Amygdala (tissue), 56 donors: ENCODE measurements at regions not wholly inside any gene's neighbourhood (a gene's known extent, or its start where the extent isn't known, plus 50 kb on each side); places are given as distances from the start of the nearest gene placed in this dataset.
A peak's percentile ranks its signal among the peaks of the same experiment; 100 is the strongest.

Source experiments
- DNase-seq, 56 donors: peaks; one replicate each; lab custom pipeline; 2025; lab: John Stamatoyannopoulos, UW

GRCh38 chr1:244106837-244107493 is 55.9 kb downstream of the ZBTB18 start:
- DNase-seq = no peak

- no peak for DNase-seq
These were observed 59.9 kb downstream of the ZBTB18 start for GRCh38 chr1:244111027-244111426.

DNA sequence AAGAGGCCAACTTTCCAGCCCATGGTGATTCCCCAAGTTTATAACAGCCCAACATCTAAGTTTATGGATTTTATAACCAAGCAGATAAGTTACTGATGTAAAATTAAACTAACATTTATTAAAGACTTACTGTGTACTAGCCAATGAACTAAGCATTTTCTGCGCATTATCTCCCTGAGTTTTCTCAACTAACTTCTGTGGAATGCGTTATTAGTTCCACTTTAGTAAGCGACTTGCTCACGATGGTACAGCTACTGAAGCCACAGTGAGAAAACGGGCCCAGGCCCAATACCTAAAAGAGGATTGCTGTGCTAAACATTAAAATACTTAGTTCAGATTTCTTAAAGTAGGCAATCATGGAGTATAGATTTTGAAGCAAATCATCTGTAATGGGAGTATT is 61.0 kb downstream of the ZBTB18 start:
- no peak for DNase-seq

- no peak for DNase-seq
These were observed 61.6 kb downstream of the ZBTB18 start for GRCh38 chr1:244112636-244113035.

DNA sequence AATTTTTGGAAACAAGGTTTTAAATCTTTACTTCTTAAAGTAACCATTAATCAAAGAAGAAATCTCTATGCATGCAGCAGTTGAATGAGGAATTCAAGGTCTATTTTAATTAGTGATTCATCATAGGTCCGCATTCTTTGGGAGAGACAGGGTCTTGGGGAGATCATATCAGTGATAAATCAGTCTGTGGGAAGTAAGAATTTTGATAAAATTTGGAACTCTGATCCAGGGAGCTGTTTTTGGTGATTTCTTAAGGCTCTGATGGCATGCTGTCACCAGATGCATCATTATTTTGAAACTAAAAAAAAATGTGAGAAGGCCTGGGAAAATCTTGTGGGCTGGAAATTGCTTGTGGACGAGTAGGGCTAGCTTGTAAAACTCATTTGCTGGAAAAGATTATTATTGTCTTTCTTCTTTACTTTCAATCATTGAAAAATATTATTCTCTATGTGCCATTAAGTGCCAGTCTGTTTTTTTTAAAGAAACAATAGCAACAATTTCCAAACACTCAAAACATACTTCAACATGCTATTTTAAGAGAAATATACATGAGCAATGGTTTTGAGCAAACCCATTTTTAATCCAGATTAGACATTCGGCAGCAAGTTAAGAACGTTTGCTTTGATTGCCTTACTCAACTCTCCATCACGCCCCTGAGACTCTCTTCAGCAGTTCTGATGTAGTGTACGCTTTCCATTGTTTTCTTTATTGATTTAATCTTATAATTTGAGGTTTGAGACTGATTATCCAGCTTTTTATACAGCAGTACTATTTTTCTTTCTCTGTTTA is 62.6 kb downstream of the ZBTB18 start:
- no peak for DNase-seq

DNA sequence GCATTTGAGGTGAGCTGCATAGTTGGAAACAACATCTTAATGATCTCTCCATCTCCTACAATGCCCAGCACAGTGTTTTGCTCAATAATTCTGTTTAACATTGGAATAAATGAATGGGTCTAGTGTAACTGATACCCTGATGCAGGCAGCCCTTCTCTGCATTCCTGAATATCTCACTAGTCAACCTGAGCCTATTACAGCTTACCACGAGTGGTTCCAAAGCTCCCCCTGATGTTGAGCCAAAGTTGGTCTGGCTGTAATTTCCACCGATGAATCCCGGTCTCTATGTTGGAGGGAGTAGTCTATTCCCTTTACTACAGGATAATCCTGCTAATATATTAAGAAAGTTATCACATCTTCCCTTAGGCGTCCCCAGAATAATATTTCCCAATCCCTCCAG is 63.8 kb downstream of the ZBTB18 start:
- DNase-seq = no peak

DNA sequence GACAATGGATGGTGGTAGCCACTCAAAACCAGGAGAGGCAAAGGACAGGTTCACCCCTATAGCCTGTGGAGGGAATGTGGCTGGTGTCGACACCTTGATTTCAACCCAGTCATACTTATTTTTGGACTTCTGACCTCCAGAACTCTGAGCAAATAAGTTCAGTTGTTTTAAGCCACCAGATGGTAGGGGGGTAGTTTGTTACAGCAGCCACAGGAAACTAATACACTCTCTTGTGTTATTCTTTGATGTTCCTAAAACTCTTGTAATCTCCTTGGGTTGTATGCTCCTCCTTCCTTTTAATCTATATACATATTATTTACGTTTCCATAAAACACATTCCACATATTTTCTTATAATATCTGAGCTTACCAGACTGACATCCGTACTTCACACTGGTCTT is 65.9 kb downstream of the ZBTB18 start:
- no peak for DNase-seq

DNA sequence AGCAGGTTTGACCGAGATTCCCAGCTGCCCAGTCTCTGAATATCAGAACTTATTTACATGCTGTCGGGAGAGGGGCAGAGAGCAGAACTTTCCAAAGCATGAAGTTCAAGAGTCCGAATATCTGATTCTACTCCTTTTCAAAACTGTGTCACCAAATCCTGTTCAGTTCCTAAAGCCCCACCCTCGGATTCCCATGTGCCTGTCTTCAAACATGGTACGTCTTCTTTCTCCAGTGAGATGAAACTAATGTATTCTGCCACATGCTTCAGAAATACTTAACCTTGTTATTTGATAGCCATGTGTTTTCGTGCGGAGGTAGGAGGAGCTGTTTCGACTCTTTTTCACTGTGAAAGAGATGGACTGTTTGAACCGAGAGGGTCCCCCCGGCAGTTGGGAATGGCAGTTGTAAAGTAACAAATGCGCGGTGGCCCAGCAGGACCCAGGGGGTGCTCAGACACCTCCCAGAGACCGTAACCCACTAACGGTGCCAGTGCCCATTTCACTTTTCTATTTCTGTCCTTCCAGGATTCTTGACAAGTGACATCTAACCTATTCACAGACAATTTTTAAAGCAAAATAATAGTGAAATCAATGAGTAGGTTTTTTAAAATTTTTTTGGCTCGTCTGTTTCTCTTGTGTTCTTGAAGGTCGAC is 67.2 kb downstream of the ZBTB18 start:
- no peak for DNase-seq

DNA sequence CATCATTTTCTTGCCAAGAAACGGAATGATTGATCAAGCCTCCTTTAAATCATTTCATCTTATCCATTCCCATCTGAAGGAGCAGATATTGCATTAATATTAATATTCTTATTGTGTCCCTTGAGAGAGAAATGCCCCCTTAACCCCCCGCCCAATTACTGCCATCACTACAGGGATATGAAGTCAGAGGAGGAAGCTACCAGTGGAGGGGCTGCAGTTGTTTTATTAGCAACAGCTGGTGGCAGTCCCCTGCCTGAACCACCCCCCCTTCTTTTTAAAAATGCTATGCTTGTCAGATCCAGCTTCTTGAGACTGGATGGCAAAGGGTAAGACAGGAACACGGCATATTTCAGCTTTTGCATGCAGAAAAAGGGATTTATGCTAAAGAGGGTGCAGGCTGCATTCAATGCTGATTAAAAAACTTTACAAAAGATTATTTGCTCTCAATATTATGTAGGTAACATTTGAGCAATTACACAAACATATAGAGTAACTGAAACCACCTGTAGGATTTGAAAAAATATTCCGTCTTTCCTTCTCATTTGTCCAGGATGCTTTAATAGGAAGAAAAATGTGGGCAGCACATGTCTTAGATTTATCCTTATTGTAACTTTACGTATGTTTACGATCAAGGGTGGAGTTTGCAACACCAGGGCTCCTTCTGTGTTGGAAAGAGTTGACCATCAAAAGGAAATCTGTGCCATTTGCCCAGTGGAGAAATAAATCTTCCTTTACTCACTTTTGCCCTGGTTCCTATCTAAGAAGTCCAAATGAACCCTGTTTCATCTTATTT is 77.7 kb downstream of the ZBTB18 start:
- no peak for DNase-seq

DNA sequence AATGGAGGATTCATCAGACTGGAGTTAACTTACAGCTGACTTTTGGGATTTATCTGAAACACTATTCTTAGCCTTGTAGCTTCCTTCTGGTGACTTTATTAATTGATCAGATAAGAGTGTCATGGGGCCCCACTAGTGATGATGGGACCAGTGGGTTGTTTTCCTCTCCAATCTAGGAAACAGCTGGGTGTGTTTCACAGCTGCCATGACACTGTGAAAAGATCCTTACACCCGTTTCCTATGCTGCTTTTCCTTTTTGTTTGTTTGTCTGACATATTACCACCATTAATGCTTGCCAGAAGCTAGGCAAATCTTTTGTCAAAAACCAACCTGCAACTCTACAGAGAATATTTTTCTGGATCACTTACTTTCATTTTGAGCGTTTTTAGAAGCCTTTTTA is 86.2 kb downstream of the ZBTB18 start:
- DNase-seq = no peak

GRCh38 chr1:244137725-244138124 is 86.6 kb downstream of the ZBTB18 start:
- DNase-seq = no peak

DNA sequence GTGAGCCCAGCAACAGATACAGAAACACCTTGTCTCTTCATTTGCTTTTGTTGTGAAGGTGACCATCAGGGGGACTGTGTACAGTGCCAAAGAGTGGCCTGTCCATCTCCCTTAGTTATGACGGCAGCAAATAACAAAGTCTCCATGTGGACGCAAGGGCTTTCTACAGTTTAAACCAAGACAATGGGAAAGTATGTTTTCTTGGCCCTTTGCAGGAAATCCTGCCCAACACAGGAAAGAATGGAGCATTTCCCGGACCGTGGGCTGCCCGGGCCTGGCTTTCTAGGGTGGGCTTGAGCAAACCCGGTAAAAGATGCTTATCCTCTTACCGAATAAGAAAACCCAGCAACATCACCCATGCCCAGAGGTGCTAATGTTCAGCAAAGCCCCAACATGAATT is 87.3 kb downstream of the ZBTB18 start:
- DNase-seq = no peak

DNA sequence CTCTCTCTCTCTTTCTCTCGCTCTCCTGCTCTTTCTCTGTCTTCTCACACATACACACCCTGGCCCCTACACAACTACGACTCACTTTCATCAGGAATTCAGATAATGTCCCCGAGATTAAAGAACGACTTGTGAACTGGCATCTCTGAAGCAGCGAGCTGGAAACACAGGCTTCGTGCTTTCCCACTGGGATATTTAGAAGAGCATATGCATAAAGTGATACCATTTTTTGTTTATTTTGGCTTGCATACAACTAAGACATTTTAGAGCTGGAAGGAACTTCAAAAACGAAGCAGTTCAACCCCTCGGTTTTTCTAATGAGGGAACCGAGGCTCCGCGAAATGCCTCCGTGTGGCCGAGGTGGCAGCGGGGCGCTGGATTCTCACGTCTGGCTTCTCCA is 88.6 kb downstream of the ZBTB18 start:
- peak in 1 of 56 donors; percentile 2 for DNase-seq

DNA sequence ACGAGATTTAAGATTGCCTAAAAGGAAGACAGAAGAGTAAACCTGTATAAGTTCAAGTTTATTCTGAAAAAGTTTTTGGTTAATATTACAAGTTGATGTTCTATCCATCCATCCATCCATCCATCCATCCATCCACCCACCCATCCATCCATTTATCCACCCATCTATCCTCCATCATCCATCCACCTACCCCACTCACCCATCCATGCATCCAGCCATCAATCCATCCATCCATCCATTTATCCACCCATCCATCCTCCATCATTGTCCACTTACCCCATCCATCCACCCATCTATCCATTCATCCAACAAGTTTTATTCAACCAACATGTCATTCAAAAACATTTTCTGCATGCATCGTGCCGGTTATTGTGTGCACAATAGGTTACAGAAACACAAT is 89.3 kb downstream of the ZBTB18 start:
- no peak for DNase-seq

DNA sequence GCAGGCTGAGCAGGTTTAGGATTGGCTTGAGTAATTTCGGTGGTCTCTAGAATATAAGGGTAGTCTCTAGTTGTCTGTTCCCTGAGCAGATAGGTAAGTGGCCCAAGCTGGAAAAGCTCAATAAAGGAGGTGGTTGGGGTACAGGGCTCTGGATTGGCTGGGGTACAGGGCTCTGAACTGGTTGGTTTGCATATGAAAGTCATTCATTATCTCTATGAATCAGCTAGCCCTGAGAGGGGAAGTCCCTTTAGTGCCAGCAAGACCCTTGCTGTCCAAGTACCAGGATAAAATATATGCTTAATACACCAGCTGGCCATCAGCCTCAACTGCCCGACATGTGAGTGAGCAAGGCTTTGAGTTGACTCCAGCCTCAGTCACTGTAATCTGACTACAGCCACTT is 93.0 kb downstream of the ZBTB18 start:
- DNase-seq = no peak

- DNase-seq = no peak
These were observed 99.0 kb downstream of the ZBTB18 start for GRCh38 chr1:244150071-244150470.

DNA sequence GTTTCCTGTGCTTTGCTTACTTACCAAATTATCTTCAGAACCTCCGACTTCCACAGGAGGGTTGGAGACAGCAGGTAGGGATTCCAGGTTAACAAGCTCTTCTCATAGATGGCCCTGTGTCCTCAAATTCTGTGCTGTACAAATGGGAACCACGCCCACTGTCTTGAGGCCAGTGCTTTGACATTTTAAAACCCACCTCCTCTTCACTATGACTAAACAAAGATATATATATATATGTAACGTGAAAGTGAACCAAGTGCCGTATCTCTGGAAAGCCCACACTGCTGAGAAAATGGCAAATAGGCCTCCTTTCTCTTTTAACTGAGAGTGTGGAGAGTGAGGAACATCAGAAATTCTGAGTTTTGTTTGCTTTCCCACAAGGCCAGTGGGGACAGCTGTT is 99.6 kb downstream of the ZBTB18 start:
- no peak for DNase-seq

- DNase-seq = no peak
These were observed 100.5 kb downstream of the ZBTB18 start for GRCh38 chr1:244151537-244151936.

GRCh38 chr1:244154508-244154871 is 103.4 kb downstream of the ZBTB18 start:
- DNase-seq = no peak

DNA sequence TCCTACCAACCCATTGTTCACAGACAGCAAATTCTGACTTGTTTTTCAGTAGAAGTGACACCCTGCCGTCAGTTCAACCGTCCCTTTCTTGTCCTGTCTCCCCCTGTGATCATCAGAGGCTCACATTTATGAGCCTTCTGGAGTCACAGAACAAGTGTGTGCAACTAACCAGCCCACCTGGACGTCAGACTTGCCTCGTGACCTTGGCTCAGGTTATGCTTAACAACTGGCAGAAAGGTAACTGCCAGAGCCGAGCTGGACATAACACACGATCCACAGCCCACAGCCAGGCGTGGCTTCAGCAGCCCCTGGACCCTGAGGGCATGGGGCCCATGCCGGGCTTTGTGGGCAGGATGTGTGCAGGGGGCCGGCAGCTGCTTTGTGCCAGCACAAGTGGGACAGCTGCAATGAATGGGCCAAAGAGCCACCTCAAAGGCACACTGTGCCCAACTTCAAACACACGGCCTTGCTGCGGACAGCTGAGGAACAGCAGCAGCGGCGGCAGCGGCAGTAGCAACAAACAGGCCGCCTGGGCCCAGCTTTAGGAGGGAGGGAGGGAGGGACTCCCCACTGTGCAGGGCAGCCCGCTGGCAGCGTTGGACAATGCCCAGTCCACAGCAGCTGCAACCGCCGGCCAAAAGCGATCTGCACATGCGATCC is 103.9 kb downstream of the ZBTB18 start:
- peak in 52 of 56 donors; percentile 14 to 80 (median 50) for DNase-seq

GRCh38 chr1:244155661-244156060 is 104.6 kb downstream of the ZBTB18 start:
- no peak for DNase-seq
